Right lobe of liver (tissue), 6 donors: ENCODE measurements at regions not wholly inside any gene's neighbourhood (a gene's known extent, or its start where the extent isn't known, plus 50 kb on each side); places are given as distances from the start of the nearest gene placed in this dataset.

ENCODE experiments used
- ATAC-seq, 4 donors: fragments of 200-7000 bp; cut with Tn5 transposase; one replicate each; pipeline ENCODE4 v1.9.1; 2020; ENCODE audit warnings: mild to moderate bottlenecking in 4 of 4, moderate library complexity in 4 of 4
- DNase-seq, 3 donors: peaks; one replicate each; pipeline ENCODE4 v3.0.0-alpha.2; 2020
- H3K27ac ChIP-seq, 3 donors: fragments of 200-600 bp; one replicate each; pipeline ENCODE4 v1.8.0; 2022
- H3K27me3 ChIP-seq, 2 donors: fragments of 200-600 bp; one replicate each; pipeline ENCODE4 v1.8.0; 2022
- H3K36me3 ChIP-seq, 4 donors: fragments of 200-600 bp; sonication (generic) in 1 of 4; one replicate each; pipeline versions ENCODE4 v1.5.1 to v1.8.0; 2017 to 2022; ENCODE audit warnings: control low read depth in 1 of 4
- H3K4me1 ChIP-seq, 4 donors: fragments of 200-600 bp; sonication (generic) in 1 of 4; one replicate each; pipeline versions ENCODE4 v1.5.1 to v1.8.0; 2017 to 2022; ENCODE audit warnings: control low read depth in 1 of 4
- H3K4me3 ChIP-seq, 3 donors: fragments of 200-600 bp; one replicate each; pipeline ENCODE4 v1.8.0; 2022
- H3K9me3 ChIP-seq, 4 donors: fragments of 200-600 bp; sonication (generic) in 1 of 4; one replicate each; pipeline versions ENCODE4 v1.5.1 to v1.8.0; 2017 to 2022; ENCODE audit warnings: control low read depth in 1 of 4
- POLR2A ChIP-seq: fragments of 450-650 bp; IDR thresholded peaks from one replicate; pipeline ENCODE4 v1.6.1; 2017; ENCODE audit warnings: antibody characterized with exemption, mild to moderate bottlenecking
- WGBS: methylation state at CpG from one replicate; pipeline ENCODE4 v1.1.6; 2018; ENCODE audit warnings: low coverage, low lambda C conversion rate; ENCODE audit not compliant: insufficient coverage; ENCODE audit errors: missing lambda C conversion rate; 5-methylcytosine and 5-hydroxymethylcytosine counted together
- intact Hi-C, 2 donors: fragments of 100-400 bp; cut with DNase I; formaldehyde crosslinking; loops; one replicate each; pipeline versions ENCODE4 v1.11.2 to v1.14.1; 2022
- TF ChIP-seq, protein P1 (sequence below), 4 donors: fragments of 200-600 bp in 3 of 4; fragments of 450-650 bp in 1 of 4; IDR thresholded peaks; one replicate each; pipeline versions ENCODE4 v1.5.1 to v1.8.0; 2016 to 2022; ENCODE audit warnings: antibody characterized with exemption in 4 of 4, mild to moderate bottlenecking in 2 of 4
- donor health status: DM: no; HTN: yes; CAD: no.
- donor health status: DM: no; HTN: no; CAD: no.
- donor health status: DM: no; HTN: no; CAD: no.
- donor health status: DM: no; HTN: yes; CAD: no.
- donor health status: DM: no; HTN: yes; CAD: no.

DNA sequence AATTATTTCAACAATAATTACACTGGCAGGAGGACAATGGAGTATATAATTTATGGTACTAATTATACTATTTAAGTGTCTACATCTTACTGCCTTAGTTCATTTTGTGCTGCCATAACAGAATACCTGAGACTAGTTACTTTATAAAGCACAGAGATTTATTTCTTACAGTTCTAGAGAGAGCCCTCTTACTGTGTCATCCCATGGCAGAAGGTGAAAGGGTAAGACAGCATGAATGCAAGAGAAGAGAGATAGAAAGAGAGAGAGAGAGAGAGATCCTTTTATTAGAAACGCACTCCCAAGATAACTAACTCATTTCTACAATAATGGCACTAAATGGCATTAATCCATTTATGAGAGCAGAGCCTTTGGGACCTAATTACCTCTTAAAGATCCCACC, 314.7 kb downstream of the EPM2A start:
- DNase-seq = no peak
- no peak for ATAC-seq
- Histone ChIP-seq H3K27ac (no peak overlapping the region), H3K27me3 (no peaks in the 10 kb centered on the region), H3K4me1 (no peaks in the 10 kb centered on the region), H3K36me3 (no peaks in the 10 kb centered on the region), H3K4me3 (no peak overlapping the region), H3K9me3 (no peaks in the 10 kb centered on the region)
- TF ChIP-seq, protein P1, sequence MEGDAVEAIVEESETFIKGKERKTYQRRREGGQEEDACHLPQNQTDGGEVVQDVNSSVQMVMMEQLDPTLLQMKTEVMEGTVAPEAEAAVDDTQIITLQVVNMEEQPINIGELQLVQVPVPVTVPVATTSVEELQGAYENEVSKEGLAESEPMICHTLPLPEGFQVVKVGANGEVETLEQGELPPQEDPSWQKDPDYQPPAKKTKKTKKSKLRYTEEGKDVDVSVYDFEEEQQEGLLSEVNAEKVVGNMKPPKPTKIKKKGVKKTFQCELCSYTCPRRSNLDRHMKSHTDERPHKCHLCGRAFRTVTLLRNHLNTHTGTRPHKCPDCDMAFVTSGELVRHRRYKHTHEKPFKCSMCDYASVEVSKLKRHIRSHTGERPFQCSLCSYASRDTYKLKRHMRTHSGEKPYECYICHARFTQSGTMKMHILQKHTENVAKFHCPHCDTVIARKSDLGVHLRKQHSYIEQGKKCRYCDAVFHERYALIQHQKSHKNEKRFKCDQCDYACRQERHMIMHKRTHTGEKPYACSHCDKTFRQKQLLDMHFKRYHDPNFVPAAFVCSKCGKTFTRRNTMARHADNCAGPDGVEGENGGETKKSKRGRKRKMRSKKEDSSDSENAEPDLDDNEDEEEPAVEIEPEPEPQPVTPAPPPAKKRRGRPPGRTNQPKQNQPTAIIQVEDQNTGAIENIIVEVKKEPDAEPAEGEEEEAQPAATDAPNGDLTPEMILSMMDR (IDR thresholded peaks at IDR 0.05) = no peak
- TF ChIP-seq POLR2A = no peak
- intact Hi-C loops = loop anchor here in 1 of 2 donors (5.0 kb wide), 1 partner anchor 42 kb away; no protein-coding TSS in a partner anchor
- WGBS = 55% methylated on average over 1 of the region's 1 CpG

DNA sequence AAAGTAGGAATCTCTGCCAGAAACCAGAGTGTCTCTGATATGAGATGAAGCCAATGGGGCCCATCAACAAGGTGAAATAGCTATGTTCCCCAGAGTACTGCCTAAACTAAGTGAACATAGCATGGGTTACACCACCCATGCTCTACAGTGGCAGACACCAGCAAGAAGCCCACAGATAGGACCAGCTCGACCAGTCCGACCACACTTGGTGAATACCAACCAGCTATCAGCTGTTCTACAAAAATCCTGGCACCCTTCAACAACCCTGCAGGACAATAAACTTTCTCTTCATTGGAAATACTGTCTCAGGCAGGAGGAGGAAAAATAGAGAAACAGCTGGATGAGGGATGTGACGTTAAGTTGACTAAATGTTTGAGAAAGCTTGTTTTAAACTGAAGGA, 311.4 kb downstream of the EPM2A start:
- no peak for ATAC-seq
- no peaks in the 10 kb centered on the region for H3K4me1 ChIP-seq
- no peaks in the 10 kb centered on the region for H3K9me3 ChIP-seq
- DNase-seq = no peak
- no peaks in the 10 kb centered on the region for H3K36me3 ChIP-seq
- intact Hi-C loops = loop anchor here in 1 of 2 donors (5.0 kb wide), 1 partner anchor 38 kb away; no protein-coding TSS in a partner anchor
- H3K27ac ChIP-seq = no peak overlapping the region
- no peak overlapping the region for H3K4me3 ChIP-seq
- no peaks in the 10 kb centered on the region for H3K27me3 ChIP-seq
- TF ChIP-seq, protein P1 (IDR thresholded peaks at IDR 0.05) = no peak
- no peak for TF ChIP-seq POLR2A
- WGBS = 49% methylated on average over 3 of the region's 3 CpGs

DNA sequence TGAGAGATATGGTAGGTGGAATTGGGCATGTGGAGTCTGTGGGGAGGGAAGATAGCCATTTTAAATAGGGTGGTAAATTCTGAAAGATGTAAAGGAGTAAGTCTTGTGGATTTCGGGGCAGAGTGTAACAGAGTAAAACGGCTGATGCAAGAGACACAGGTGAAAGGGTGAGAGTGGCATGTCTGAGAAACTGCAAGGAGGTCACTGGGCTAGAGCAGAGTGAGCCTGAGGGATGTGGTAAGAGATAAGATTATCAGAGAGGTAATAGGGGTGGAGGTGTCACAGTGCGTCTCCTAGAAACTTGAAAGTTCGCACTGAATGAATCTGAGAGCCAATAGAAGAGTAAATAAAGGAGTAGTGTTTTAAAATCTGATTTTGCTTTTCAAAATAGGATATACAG, 308.1 kb downstream of the EPM2A start:
- H3K27me3 ChIP-seq = no peaks in the 10 kb centered on the region
- TF ChIP-seq, protein P1 (IDR thresholded peaks at IDR 0.05) = no peak
- H3K4me1 ChIP-seq = no peaks in the 10 kb centered on the region
- H3K9me3 ChIP-seq = no peaks in the 10 kb centered on the region
- 44% methylated on average over 4 of the region's 4 CpGs for WGBS
- intact Hi-C loops = no loop called here
- no peak overlapping the region for H3K4me3 ChIP-seq
- DNase-seq (no peak), ATAC-seq (no peak)
- no peaks in the 10 kb centered on the region for H3K36me3 ChIP-seq
- no peak overlapping the region for H3K27ac ChIP-seq

DNA sequence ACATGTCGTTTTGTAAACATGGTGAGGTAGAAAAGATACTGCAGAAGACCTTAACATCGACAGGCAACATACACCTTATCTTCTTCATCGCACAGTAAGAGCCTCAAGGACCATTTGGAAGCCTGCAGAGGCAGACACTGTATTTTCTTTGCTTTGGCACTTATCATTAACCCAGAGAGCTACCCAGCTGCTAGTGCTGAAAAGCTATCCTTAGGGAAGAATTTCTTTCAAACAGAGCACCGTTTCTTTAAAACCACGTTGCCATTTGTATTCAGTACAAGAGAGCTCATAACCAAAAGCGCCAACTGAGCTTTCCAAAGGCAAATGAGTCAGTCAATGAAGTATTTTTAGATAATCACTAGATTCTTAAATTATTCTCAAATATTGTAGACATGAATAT, 306.6 kb downstream of the EPM2A start:
- Histone ChIP-seq H3K4me1 (no peaks in the 10 kb centered on the region), H3K4me3 (no peak overlapping the region), H3K27me3 (no peaks in the 10 kb centered on the region), H3K27ac (no peak overlapping the region), H3K36me3 (no peaks in the 10 kb centered on the region), H3K9me3 (no peaks in the 10 kb centered on the region)
- TF ChIP-seq POLR2A = no peak
- TF ChIP-seq, protein P1 (IDR thresholded peaks at IDR 0.05) = no peak
- DNase-seq (no peak), ATAC-seq (no peak)
- intact Hi-C loops = no loop called here
- WGBS = 31% methylated on average over 6 of the region's 6 CpGs

DNA sequence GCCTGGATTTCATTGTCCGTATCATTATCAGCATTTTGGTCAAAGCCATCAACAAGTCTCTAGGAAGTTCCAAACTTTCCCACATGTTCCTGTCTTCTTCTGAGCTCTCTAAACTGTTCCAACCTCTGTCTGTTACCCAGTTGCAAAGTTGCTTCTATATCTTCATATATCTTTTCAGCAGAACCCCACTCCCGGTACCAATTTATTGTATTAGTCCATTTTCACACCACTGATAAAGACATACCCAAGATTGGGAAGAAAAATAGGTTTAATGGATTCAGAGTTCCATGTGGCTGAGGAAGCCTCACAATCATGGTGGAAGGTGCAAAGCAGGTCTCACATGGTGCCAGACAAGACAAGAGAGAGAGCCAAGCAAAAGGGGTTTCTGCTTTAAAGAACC, 293.2 kb downstream of the EPM2A start:
- Histone ChIP-seq H3K4me3 (no peak overlapping the region), H3K4me1 (no peaks in the 10 kb centered on the region)
- TF ChIP-seq POLR2A = no peak
- TF ChIP-seq, protein P1 (IDR thresholded peaks at IDR 0.05) = no peak

More for the DNA sequence above, 293.2 kb downstream of the EPM2A start:
- Histone ChIP-seq H3K27me3 (no peaks in the 10 kb centered on the region), H3K9me3 (no peaks in the 10 kb centered on the region), H3K36me3 (no peaks in the 10 kb centered on the region), H3K27ac (no peak overlapping the region)
- ATAC-seq (no peak), DNase-seq (no peak)
- WGBS = 75% methylated on average over 2 of the region's 2 CpGs
- intact Hi-C loops = no loop called here
